ENCODE measurements at regions not wholly inside any gene's neighbourhood (a gene's known extent, or its start where the extent isn't known, plus 50 kb on each side); places are given as distances from the start of the nearest gene placed in this dataset.
"Not testable (repeated sequence)": the region's sequence is repeated elsewhere in the genome, so short reads cannot be mapped to it uniquely, and the experiment has no call there.

- DNase-seq: no peak
Observed at GRCh38 chr1:199472018-199472417, 555.5 kb upstream of the NR5A2 start.

DNA sequence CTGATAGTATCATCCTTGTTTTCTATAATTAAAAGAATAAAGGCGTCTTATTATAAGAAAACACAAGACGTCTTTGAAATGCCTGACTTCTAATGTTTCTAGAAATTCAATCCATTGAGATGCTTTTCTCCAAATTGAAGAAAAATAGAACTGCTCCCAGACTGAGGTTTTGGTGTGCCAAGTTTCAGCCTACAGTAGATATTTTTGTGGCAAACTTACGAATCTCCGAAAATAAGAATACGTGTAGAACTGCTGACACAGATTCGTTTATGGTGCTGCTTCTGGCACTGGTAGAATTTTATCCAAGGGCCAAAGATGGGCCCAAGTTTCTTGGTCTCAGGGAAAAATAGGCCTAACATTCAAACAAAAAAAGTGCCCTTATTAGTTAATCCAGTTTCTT, 554.5 kb upstream of the NR5A2 start:
- DNase-seq: no peak

- DNase-seq: no peak
Observed at GRCh38 chr1:199474738-199475137, 552.8 kb upstream of the NR5A2 start.

- no peak for DNase-seq
Observed at GRCh38 chr1:199482426-199482825, 545.1 kb upstream of the NR5A2 start.

DNA sequence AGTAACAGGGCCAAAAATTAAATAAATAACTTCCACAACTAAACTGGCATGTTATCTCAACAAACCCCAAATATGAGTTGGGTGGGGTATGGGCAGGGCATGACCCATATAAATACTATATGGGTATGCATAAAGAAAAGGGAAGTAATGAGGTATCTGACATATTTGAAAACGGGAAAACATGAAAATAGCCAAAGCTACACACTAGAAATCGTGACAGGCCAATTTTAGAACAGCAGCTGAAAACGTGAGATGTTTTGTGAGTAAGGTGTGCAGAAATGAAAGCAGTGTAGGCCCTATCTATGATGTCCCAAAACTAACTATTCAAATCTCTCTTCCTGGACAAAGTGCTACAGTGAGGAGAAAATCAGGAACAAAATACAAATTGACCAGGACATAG, 537.9 kb upstream of the NR5A2 start:
- DNase-seq: no peak

GRCh38 chr1:199490769-199491527, 536.6 kb upstream of the NR5A2 start:
- DNase-seq: no peak

DNA sequence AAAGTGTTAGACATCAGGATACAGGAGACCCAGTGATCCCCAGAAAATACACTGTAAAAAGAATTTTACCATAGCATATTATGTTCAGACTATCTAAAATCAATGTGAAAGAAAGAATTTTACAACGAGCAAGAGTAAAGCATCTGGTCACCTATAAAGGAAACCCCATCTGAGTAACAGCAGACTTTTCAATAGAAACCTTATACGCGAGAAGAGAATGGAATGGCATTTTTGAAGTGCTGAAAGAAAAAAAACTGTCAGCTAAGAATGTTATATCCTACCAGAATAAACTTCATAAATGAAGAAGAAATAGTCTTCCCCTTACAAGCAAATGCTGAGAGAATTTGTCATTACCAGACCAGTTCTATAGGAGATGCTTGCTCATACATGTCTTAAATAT, 532.1 kb upstream of the NR5A2 start:
- no peak for DNase-seq

DNA sequence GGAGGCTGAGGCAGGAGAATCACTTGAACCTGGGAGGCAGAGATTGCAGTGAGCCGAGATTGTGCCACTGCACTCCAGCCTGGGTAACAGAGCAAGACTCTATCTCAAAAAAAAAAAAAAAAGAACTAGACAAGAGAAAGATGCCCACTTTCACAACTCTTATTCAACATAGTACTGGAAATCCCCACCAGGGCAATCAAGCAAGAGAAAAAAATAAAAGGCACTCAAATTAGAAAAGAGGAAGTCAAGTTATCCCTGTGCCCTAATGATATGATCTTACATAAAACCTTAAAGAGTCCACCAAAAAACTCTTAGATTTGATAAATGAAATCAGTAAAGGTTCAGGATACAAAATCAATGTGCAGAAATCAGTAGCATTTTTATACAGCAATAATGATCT, 528.7 kb upstream of the NR5A2 start:
- not testable (repeated sequence) for DNase-seq

- DNase-seq: no peak
Observed at GRCh38 chr1:199508072-199508471, 519.4 kb upstream of the NR5A2 start.

DNA sequence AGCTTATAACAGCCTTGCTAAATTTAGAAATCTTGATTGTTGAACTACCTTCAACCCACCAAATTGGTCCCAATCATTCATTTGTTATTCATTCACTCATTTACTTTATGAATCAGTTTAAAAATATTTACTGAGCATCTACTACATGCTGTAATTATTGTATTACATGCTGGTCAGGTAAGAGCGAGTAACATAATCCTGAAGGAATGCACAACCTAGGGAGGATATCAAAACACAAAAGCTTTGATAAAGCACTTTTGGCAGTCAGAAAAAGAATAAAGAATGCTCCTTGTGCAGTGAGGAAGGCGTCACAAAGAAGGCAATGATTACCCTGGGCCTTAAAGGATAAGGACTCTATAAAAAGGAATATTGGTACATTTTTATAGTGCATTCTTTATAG, 518.9 kb upstream of the NR5A2 start:
- no peak for DNase-seq

- no peak for DNase-seq
Observed at GRCh38 chr1:199509456-199509855, 518.1 kb upstream of the NR5A2 start.

- no peak for DNase-seq
Observed at GRCh38 chr1:199510314-199510713, 517.2 kb upstream of the NR5A2 start.

GRCh38 chr1:199512037-199512710, 515.3 kb upstream of the NR5A2 start:
- no peak for DNase-seq

DNA sequence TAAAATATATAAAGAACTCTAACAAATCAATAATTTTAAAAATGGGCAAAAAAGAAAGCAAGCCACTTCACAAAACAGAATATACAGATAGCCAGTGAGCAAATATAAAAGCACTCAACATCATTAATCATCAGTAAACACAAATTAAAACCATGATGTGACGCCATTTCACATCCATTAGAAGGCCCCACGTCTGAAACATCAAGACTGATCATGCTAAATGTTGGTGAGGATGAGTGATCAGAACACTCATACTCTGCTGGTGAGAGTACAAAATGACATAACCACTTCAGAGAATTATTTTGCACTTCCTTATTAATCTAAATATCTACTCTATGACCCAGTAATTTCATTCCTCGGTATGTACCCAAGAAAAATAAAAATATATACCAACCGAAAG, 512.2 kb upstream of the NR5A2 start:
- no peak for DNase-seq

DNA sequence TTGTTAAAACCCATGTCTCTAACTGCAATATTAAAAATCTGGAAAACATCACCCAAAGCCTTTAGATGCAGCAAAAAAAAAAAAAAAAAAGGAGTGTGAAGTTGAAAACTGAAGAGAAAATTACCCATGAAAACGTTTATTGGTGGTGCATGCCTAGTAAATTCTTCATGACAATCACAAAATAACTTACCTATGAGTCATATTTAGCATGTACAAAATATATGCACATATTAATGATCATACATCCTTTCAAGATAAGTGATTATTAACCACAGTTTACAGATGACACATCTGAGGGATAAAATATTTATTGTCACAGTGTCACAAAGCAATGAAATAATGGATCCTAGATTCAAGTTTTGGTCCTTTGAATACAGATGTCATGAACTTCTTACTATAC, 505.2 kb upstream of the NR5A2 start:
- no peak for DNase-seq

GRCh38 chr1:199522936-199523335, 504.6 kb upstream of the NR5A2 start:
- DNase-seq: no peak

DNA sequence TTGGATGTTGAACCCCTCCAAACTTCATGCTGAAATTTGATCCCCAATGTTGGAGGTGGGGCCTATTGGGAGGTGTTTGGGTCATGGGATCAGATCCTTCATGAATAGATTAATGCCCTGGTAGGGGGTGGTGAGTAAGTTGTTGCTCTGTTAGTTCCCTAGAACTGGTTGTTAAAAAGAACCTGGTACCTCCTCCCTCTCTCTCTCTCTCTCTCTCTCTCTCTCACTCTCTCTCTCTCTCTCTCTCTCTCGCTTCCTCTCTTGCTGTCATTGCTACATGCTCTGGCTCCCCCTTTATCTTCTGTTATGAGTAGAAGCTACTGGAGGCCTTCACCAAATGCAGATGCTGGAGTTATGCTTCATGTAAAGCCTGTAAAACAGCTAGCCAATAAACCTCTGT, 498.2 kb upstream of the NR5A2 start:
- no peak for DNase-seq

DNA sequence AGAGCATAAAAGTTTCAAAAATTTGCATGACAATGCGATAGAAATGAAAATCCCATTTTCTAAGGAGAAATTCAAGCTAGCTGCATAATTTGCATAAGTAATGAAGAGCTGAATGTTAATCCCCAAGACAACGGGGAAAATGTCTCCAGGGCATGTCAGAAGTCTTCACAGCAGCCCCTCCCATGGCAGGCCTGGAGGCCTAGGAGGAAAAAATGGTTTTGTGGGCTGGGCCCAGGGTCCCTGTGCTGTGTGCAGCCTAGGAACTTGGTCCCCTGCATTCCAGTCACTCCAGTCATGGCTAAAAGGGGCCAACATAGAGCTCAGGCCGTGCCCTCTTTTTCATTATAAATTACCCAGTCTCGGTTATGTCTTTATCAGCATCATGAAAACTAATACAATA, 494.1 kb upstream of the NR5A2 start:
- DNase-seq: not testable (repeated sequence)

GRCh38 chr1:199545780-199546179, 481.7 kb upstream of the NR5A2 start:
- DNase-seq: no peak

DNA sequence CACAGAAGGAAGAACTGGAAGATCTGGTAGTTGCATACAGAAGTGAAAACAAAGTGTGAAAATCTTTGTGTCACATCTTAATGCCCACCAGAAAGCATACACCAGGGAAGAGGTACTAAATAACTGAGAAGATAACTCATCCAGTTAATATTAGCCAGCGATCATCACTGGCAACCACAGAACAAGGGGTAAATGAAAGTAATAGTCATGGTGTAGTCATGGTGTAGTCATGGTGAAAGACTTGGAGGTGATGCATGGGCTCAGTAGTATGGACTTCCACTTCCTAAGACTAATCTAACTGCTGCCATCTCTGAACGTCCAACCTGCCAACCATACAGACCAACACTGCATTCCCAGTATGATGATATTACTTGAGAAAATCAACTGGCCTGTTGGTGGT, 481.2 kb upstream of the NR5A2 start:
- no peak for DNase-seq

DNA sequence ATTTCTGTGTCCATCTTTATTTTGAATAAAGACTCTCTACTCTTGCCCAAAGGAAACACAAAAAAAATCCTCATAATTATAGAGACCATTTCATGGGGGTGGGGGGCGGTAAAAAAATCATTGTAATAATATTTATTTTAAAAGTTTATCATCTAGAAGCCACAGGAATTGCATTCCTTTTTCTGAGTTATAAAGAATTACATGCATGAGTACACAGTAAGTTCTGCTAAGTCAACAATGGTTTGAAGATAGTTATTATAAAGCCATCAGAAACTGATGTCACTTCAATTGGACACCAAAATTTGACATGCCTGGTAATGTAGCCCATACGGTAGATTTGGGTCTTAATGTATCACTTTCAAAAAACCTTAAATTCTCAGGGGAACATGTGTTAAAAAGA, 478.1 kb upstream of the NR5A2 start:
- DNase-seq: no peak

- no peak for DNase-seq
Observed at GRCh38 chr1:199550199-199551065, 477.1 kb upstream of the NR5A2 start.

DNA sequence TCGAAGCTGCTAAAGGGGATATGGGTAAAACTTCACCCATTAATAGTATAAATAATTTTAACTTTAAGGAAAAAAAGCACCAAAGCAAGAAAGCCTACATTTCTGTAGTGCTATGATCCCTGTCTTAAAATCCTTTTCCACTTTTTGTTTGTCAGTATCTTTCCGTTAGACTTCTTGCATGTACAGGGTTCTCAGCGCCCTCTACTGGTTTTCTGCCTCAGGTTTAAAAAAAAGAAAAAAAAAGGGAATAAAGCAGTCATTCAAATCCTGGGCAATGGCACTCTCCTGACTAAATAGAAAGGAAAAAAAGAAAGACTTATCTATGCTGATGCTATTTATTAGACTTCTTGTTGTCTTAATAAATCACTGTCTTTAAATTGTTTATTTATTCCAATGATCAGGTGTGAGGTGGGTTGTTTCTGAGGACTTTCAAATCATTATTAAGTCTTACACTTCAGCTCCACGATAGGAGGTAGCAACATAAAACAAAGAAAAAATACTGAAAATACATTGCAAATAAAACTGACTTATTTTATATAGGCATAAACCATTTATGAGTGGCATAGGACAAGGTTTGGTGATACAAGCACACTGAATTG, 475.4 kb upstream of the NR5A2 start:
- peak; percentile 68 for DNase-seq

Measured in NCI-H1048 (cell line).